Thyroid gland (tissue), 4 donors: ENCODE measurements at regions not wholly inside any gene's neighbourhood (a gene's known extent, or its start where the extent isn't known, plus 50 kb on each side); places are given as distances from the start of the nearest gene placed in this dataset.

ENCODE experiments used
- DNase-seq, 2 donors: peaks; one replicate each; pipeline ENCODE4 v3.0.0-alpha.2; 2019
- H3K27ac ChIP-seq, 3 donors: fragments of 200-600 bp; sonication (generic); 1 replicate in 2 of 3; 2 replicates in 1 of 3; pipeline ENCODE4 v1.5.1; 2016 to 2019; ENCODE audit warnings: mild to moderate bottlenecking in 1 of 3, moderate library complexity in 1 of 3
- H3K27me3 ChIP-seq: fragments of 200-600 bp; sonication (generic); one replicate; pipeline ENCODE4 v1.5.1; 2019
- H3K36me3 ChIP-seq, 2 donors: fragments of 200-600 bp; sonication (generic); one replicate each; pipeline ENCODE4 v1.5.1; 2016 to 2019
- H3K4me1 ChIP-seq, 2 donors: fragments of 200-600 bp; sonication (generic); one replicate each; pipeline ENCODE4 v1.5.1; 2017 to 2019
- H3K4me3 ChIP-seq, 3 donors: fragments of 200-600 bp; sonication (generic); replicated peaks in 1 of 3; 1 replicate in 2 of 3; 2 replicates in 1 of 3; pipeline ENCODE4 v1.5.1; 2016; ENCODE audit warnings: mild to moderate bottlenecking in 1 of 3
- H3K9me3 ChIP-seq: fragments of 200-600 bp; sonication (generic); one replicate; pipeline ENCODE4 v1.5.1; 2017
- CTCF ChIP-seq, 6 experiments: fragments of 200-600 bp in 3 of 6; fragments of 450-650 bp in 3 of 6; sonication (generic) in 3 of 6; IDR thresholded peaks; one replicate each; pipeline ENCODE4 v1.5.1; 2016 to 2019; ENCODE audit warnings: antibody characterized with exemption in 6 of 6, mild to moderate bottlenecking in 2 of 6, inconsistent platforms in 1 of 6, moderate library complexity in 1 of 6
- POLR2A ChIP-seq, 2 donors: fragments of 450-650 bp; IDR thresholded peaks; one replicate each; pipeline ENCODE4 v1.6.1; 2017; ENCODE audit warnings: antibody characterized with exemption in 2 of 2, mild to moderate bottlenecking in 2 of 2, moderate library complexity in 1 of 2
- WGBS, 2 donors: methylation state at CpG; one replicate each; pipeline ENCODE4 v1.1.5; 2017; 5-methylcytosine and 5-hydroxymethylcytosine counted together
- intact Hi-C: fragments of 100-400 bp; cut with DNase I; formaldehyde crosslinking; loops from one replicate; pipeline ENCODE4 v1.15.1; 2023

- no peak overlapping the region for H3K27ac ChIP-seq
- intact Hi-C loops: loop anchor here (10.0 kb wide), 1 partner anchor 59 kb away; no protein-coding TSS in a partner anchor
- DNase-seq: no peak
- no peaks in the 10 kb centered on the region for H3K36me3 ChIP-seq
- TF ChIP-seq CTCF (IDR thresholded peaks at IDR 0.05) (no peak), POLR2A (IDR thresholded peaks at IDR 0.05) (no peak)
- peaks cover 0 to 10% of the 10 kb centered on the region in 2 donors for H3K4me1 ChIP-seq
- H3K9me3 ChIP-seq: no peaks in the 10 kb centered on the region
- WGBS, 2 donors: 92 to 97% methylated on average over 4 of the region's 4 CpGs
- H3K27me3 ChIP-seq: no peaks in the 10 kb centered on the region
- no peak overlapping the region for H3K4me3 ChIP-seq
Observed at GRCh38 chr1:212553676-212554075, 54.9 kb upstream of the ATF3 start.

- Histone ChIP-seq H3K27me3 (no peaks in the 10 kb centered on the region), H3K4me1 (peaks cover 4 to 15% of the 10 kb centered on the region in 2 donors), H3K9me3 (no peaks in the 10 kb centered on the region), H3K36me3 (no peaks in the 10 kb centered on the region), H3K4me3 (no peak overlapping the region), H3K27ac (no peak overlapping the region)
- no peak for DNase-seq
- 80 to 85% methylated on average over 2 of the region's 2 CpGs for WGBS, 2 donors
- TF ChIP-seq POLR2A (IDR thresholded peaks at IDR 0.05): no peak
- TF ChIP-seq CTCF (IDR thresholded peaks at IDR 0.05): no peak
- intact Hi-C loops: loop anchor here (10.0 kb wide), 1 partner anchor 60 kb away; no protein-coding TSS in a partner anchor
Observed at GRCh38 chr1:212554401-212554800, 54.2 kb upstream of the ATF3 start.

GRCh38 chr1:212555426-212555825 is 53.1 kb upstream of the ATF3 start:
- H3K9me3 ChIP-seq: no peaks in the 10 kb centered on the region

GRCh38 chr1:212556822-212557549 is 51.6 kb upstream of the ATF3 start:
- intact Hi-C loops: loop anchor here (5.0 to 10.0 kb wide), 2 partner anchors 50 to 62 kb away; partner anchors contain the start of gene ATF3
- H3K27ac ChIP-seq: peak overlapping the region in 1 of 3 donors; percentile 99
- 91 to 95% methylated on average over 3 of the region's 3 CpGs for WGBS, 2 donors

More at GRCh38 chr1:212555426-212555825, 53.1 kb upstream of the ATF3 start:
- WGBS, 2 donors: 84 to 97% methylated on average over 2 of the region's 2 CpGs
- no peaks in the 10 kb centered on the region for H3K27me3 ChIP-seq
- peaks cover 5 to 13% of the 10 kb centered on the region in 2 donors for H3K4me1 ChIP-seq
- no peaks in the 10 kb centered on the region for H3K36me3 ChIP-seq
- no peak for DNase-seq
- no peak for TF ChIP-seq CTCF (IDR thresholded peaks at IDR 0.05)
- no peak for TF ChIP-seq POLR2A (IDR thresholded peaks at IDR 0.05)
- intact Hi-C loops: loop anchor here (5.0 to 10.0 kb wide), 2 partner anchors 52 to 61 kb away; partner anchors contain the start of gene ATF3
- no peak overlapping the region for H3K27ac ChIP-seq
- no peak overlapping the region for H3K4me3 ChIP-seq

More at GRCh38 chr1:212556822-212557549, 51.6 kb upstream of the ATF3 start:
- DNase-seq: no peak
- Histone ChIP-seq H3K9me3 (no peaks in the 10 kb centered on the region), H3K4me1 (peaks cover 5 to 16% of the 10 kb centered on the region in 2 donors), H3K36me3 (no peaks in the 10 kb centered on the region), H3K27me3 (no peaks in the 10 kb centered on the region), H3K4me3 (no peak overlapping the region)
- TF ChIP-seq POLR2A (IDR thresholded peaks at IDR 0.05) (no peak), CTCF (IDR thresholded peaks at IDR 0.05) (no peak)
